BLaER1 (cell line): ENCODE measurements at regions not wholly inside any gene's neighbourhood (a gene's known extent, or its start where the extent isn't known, plus 50 kb on each side); places are given as distances from the start of the nearest gene placed in this dataset.

ENCODE experiments used
- H3K27ac ChIP-seq: shearing (Covaris generic); formaldehyde crosslinking; 2 replicates; pipeline ENCODE4 v1.8.1; 2022
- H3K27me3 ChIP-seq: shearing (Covaris generic); formaldehyde crosslinking; 2 replicates; pipeline ENCODE4 v1.8.1; 2022
- H3K36me3 ChIP-seq: shearing (Covaris generic); formaldehyde crosslinking; 2 replicates; pipeline ENCODE4 v1.8.1; 2022
- H3K4me1 ChIP-seq: shearing (Covaris generic); formaldehyde crosslinking; 2 replicates; pipeline ENCODE4 v1.8.1; 2022
- H3K4me2 ChIP-seq: shearing (Covaris generic); formaldehyde crosslinking; 2 replicates; pipeline ENCODE4 v1.8.1; 2022
- H3K4me3 ChIP-seq: shearing (Covaris generic); formaldehyde crosslinking; 2 replicates; pipeline ENCODE4 v1.8.1; 2022
- H3K9ac ChIP-seq: shearing (Covaris generic); formaldehyde crosslinking; 2 replicates; pipeline ENCODE4 v1.8.1; 2022
- H3K9me3 ChIP-seq: shearing (Covaris generic); formaldehyde crosslinking; 2 replicates; pipeline ENCODE4 v1.8.1; 2022
- H4K20me1 ChIP-seq: shearing (Covaris generic); formaldehyde crosslinking; 2 replicates; pipeline ENCODE4 v1.8.1; 2022
- Cebpa-rat ChIP-seq: shearing (Covaris generic); IDR thresholded peaks from 2 replicates; pipeline ENCODE4 v1.8.1; 2022

GRCh38 chr7:68640103-68640502 is 958.2 kb upstream of the AUTS2 start:
- no peak overlapping the region for H3K27ac ChIP-seq
- H3K4me1 ChIP-seq, result peaks cover 4% of the 10 kb centered on the region; the same call in 1 of the 2 replicates
- no peak overlapping the region for H3K9ac ChIP-seq
- no peak overlapping the region for H3K4me3 ChIP-seq
- no peak overlapping the region for H3K4me2 ChIP-seq
- no peaks in the 10 kb centered on the region for H4K20me1 ChIP-seq
- no peaks in the 10 kb centered on the region for H3K36me3 ChIP-seq
- H3K9me3 ChIP-seq, result peaks cover 9% of the 10 kb centered on the region
- TF ChIP-seq Cebpa-rat, result no peak
- H3K27me3 ChIP-seq, result no peaks in the 10 kb centered on the region

- Histone ChIP-seq H3K4me3 (no peak overlapping the region), H3K4me2 (no peak overlapping the region), H3K27ac (no peak overlapping the region), H3K4me1 (peaks cover 6% of the 10 kb centered on the region; the same call in 1 of the 2 replicates), H3K27me3 (no peaks in the 10 kb centered on the region), H4K20me1 (no peaks in the 10 kb centered on the region), H3K9ac (no peak overlapping the region), H3K9me3 (peaks cover 12% of the 10 kb centered on the region), H3K36me3 (no peaks in the 10 kb centered on the region)
- TF ChIP-seq Cebpa-rat, result no peak
Observed at GRCh38 chr7:68642727-68643126, 955.5 kb upstream of the AUTS2 start.

GRCh38 chr7:68663392-68663791 is 934.9 kb upstream of the AUTS2 start:
- no peak overlapping the region for H3K4me3 ChIP-seq
- H3K9ac ChIP-seq, result no peak overlapping the region
- H4K20me1 ChIP-seq, result no peaks in the 10 kb centered on the region
- no peaks in the 10 kb centered on the region for H3K27me3 ChIP-seq
- TF ChIP-seq Cebpa-rat, result no peak
- H3K36me3 ChIP-seq, result no peaks in the 10 kb centered on the region
- no peak overlapping the region for H3K4me2 ChIP-seq
- H3K4me1 ChIP-seq, result peaks cover 17% of the 10 kb centered on the region
- H3K9me3 ChIP-seq, result no peaks in the 10 kb centered on the region
- no peak overlapping the region for H3K27ac ChIP-seq

GRCh38 chr7:68671046-68671445 is 927.2 kb upstream of the AUTS2 start:
- no peak for TF ChIP-seq Cebpa-rat
- H3K36me3 ChIP-seq, result no peaks in the 10 kb centered on the region
- H3K4me1 ChIP-seq, result peaks cover 13% of the 10 kb centered on the region
- H3K27me3 ChIP-seq, result no peaks in the 10 kb centered on the region
- H3K4me3 ChIP-seq, result no peak overlapping the region
- H3K9me3 ChIP-seq, result peaks cover 11% of the 10 kb centered on the region
- H3K4me2 ChIP-seq, result no peak overlapping the region
- H3K9ac ChIP-seq, result no peak overlapping the region
- H3K27ac ChIP-seq, result no peak overlapping the region
- no peaks in the 10 kb centered on the region for H4K20me1 ChIP-seq

- Histone ChIP-seq H3K27me3 (no peaks in the 10 kb centered on the region), H3K9me3 (peaks cover 11% of the 10 kb centered on the region), H3K4me3 (no peak overlapping the region), H3K36me3 (no peaks in the 10 kb centered on the region), H3K4me1 (peaks cover 7% of the 10 kb centered on the region), H3K4me2 (no peak overlapping the region), H3K9ac (no peak overlapping the region), H3K27ac (no peak overlapping the region), H4K20me1 (no peaks in the 10 kb centered on the region)
- no peak for TF ChIP-seq Cebpa-rat
Observed at GRCh38 chr7:68671671-68672070, 926.6 kb upstream of the AUTS2 start.

GRCh38 chr7:68674826-68675225 is 923.4 kb upstream of the AUTS2 start:
- no peaks in the 10 kb centered on the region for H3K36me3 ChIP-seq
- no peak for TF ChIP-seq Cebpa-rat
- 0 out of 2 replicates have a peak, but pooled peaks cover 4% of the 10 kb centered on the region for H3K4me1 ChIP-seq
- H3K27me3 ChIP-seq, result no peaks in the 10 kb centered on the region
- H3K4me2 ChIP-seq, result no peak overlapping the region
- H3K9ac ChIP-seq, result no peak overlapping the region
- H4K20me1 ChIP-seq, result no peaks in the 10 kb centered on the region
- peaks cover 11% of the 10 kb centered on the region for H3K9me3 ChIP-seq
- no peak overlapping the region for H3K27ac ChIP-seq
- H3K4me3 ChIP-seq, result no peak overlapping the region

GRCh38 chr7:68676813-68677535 is 921.3 kb upstream of the AUTS2 start:
- H3K9ac ChIP-seq, result no peak overlapping the region
- no peak for TF ChIP-seq Cebpa-rat
- H3K27me3 ChIP-seq, result no peaks in the 10 kb centered on the region
- H3K4me3 ChIP-seq, result no peak overlapping the region
- no peak overlapping the region for H3K4me2 ChIP-seq
- H3K27ac ChIP-seq, result no peak overlapping the region
- H3K36me3 ChIP-seq, result no peaks in the 10 kb centered on the region
- H3K9me3 ChIP-seq, result peaks cover 11% of the 10 kb centered on the region
- no peaks in the 10 kb centered on the region for H4K20me1 ChIP-seq
- 0 out of 2 replicates have a peak, but pooled peaks cover 4% of the 10 kb centered on the region for H3K4me1 ChIP-seq

- Histone ChIP-seq H3K9ac (no peak overlapping the region), H3K27me3 (no peaks in the 10 kb centered on the region), H4K20me1 (no peaks in the 10 kb centered on the region), H3K27ac (no peak overlapping the region), H3K36me3 (no peaks in the 10 kb centered on the region), H3K9me3 (peaks cover 11% of the 10 kb centered on the region), H3K4me2 (no peak overlapping the region), H3K4me3 (no peak overlapping the region), H3K4me1 (0 out of 2 replicates have a peak, but pooled peaks cover 4% of the 10 kb centered on the region)
- TF ChIP-seq Cebpa-rat, result no peak
Observed at GRCh38 chr7:68678196-68678595, 920.1 kb upstream of the AUTS2 start.

- Histone ChIP-seq H3K27ac (no peak overlapping the region), H3K4me2 (no peak overlapping the region), H3K4me3 (no peak overlapping the region), H3K36me3 (no peaks in the 10 kb centered on the region), H4K20me1 (no peaks in the 10 kb centered on the region), H3K4me1 (0 out of 2 replicates have a peak, but pooled peaks cover 4% of the 10 kb centered on the region), H3K9me3 (0 out of 2 replicates have a peak, but pooled peaks cover 4% of the 10 kb centered on the region), H3K9ac (no peak overlapping the region), H3K27me3 (no peaks in the 10 kb centered on the region)
- TF ChIP-seq Cebpa-rat, result no peak
Observed at GRCh38 chr7:68679459-68680234, 918.6 kb upstream of the AUTS2 start.

- H3K9me3 ChIP-seq, result 0 out of 2 replicates have a peak, but pooled peaks cover 2% of the 10 kb centered on the region
- H3K36me3 ChIP-seq, result no peaks in the 10 kb centered on the region
- no peak for TF ChIP-seq Cebpa-rat
- no peaks in the 10 kb centered on the region for H3K27me3 ChIP-seq
- no peak overlapping the region for H3K27ac ChIP-seq
- H3K9ac ChIP-seq, result no peak overlapping the region
- no peaks in the 10 kb centered on the region for H4K20me1 ChIP-seq
- 0 out of 2 replicates have a peak, but pooled peaks cover 4% of the 10 kb centered on the region for H3K4me1 ChIP-seq
- H3K4me2 ChIP-seq, result no peak overlapping the region
- H3K4me3 ChIP-seq, result no peak overlapping the region
Observed at GRCh38 chr7:68680235-68680872, 917.9 kb upstream of the AUTS2 start.
